T-helper 17 cell (primary cell): ENCODE measurements at regions not wholly inside any gene's neighbourhood (a gene's known extent, or its start where the extent isn't known, plus 50 kb on each side); places are given as distances from the start of the nearest gene placed in this dataset.

Experiments
- ATAC-seq: fragments of 150-1000 bp; cut with Tn5 transposase; 2 replicates; pipeline ENCODE4 v1.10.0; 2021; ENCODE audit warnings: mild to moderate bottlenecking, moderate library complexity
- DNase-seq, 3 donors: peaks; one replicate each; pipeline versions ENCODE4 v3.0.0 to v3.0.0-alpha.2; 2020 to 2021
- H3K9me3 ChIP-seq: one replicate; pipeline ENCODE4 v1.7.0; 2013; ENCODE audit warnings: low read length, mild to moderate bottlenecking; ENCODE audit not compliant: control insufficient read depth, poor library complexity, severe bottlenecking
- H3K27ac Mint-ChIP-seq: one replicate; pipeline ENCODE4 v1.8.0; 2022; ENCODE audit warnings: mild to moderate bottlenecking, moderate library complexity, mixed read lengths
- H3K27me3 Mint-ChIP-seq: one replicate; pipeline ENCODE4 v1.8.0; 2022; ENCODE audit warnings: mixed read lengths
- H3K36me3 Mint-ChIP-seq: one replicate; pipeline ENCODE4 v1.8.0; 2022; ENCODE audit warnings: low read depth, mixed read lengths
- H3K4me1 Mint-ChIP-seq: one replicate; pipeline ENCODE4 v1.8.0; 2022; ENCODE audit warnings: mild to moderate bottlenecking, mixed read lengths
- H3K4me3 Mint-ChIP-seq: one replicate; pipeline ENCODE4 v1.8.0; 2022; ENCODE audit warnings: mild to moderate bottlenecking, moderate library complexity, mixed read lengths

DNA sequence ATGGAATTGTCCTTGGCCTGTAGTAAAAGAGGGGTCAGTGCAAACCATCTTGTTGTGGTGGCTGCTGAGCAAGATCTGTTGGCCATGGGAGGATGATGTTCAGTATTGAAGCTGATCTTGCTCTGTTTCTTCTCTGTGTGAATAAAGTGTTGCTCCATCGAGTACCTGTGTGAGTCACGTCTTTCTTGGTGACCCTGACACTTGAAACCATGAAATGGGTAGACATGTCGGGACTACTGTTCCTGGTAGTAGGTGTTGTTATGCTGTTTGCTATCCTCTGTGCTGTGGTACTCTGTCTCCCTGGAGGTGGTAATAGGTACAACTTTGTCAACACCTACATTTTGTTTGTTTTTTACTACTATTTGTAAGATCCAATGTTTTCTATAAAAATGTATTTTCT is 330.6 kb downstream of the MDFIC start:
- Mint-ChIP-seq H3K27ac (no peak overlapping the region), H3K27me3 (no peaks in the 10 kb centered on the region), H3K4me3 (no peak overlapping the region), H3K36me3 (no peaks in the 10 kb centered on the region), H3K4me1 (peaks cover 8% of the 10 kb centered on the region)
- ATAC-seq (no peak), DNase-seq (no peak)
- no peaks in the 10 kb centered on the region for H3K9me3 ChIP-seq

DNA sequence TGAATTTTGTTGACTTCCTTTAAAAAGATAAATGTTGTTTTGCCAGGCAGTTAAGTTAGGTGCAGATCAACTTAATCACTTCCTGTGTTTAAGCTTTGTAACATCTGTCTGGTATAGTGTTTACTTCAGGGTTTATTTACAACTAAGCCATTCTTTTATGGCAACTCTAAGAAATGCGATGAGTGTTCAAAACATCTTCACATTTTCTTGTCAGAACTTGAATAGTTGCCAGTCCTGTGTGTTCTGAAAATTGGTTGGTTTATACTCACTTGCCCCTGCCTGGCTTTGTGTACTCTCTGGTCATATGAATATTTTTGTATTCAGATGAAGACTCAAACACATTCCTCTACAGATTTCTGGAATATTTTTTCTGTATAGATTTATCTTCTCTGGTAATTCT is 327.2 kb downstream of the MDFIC start:
- Mint-ChIP-seq H3K27ac (peak overlapping the region; percentile 57), H3K4me1 (peaks cover 8% of the 10 kb centered on the region), H3K4me3 (no peak overlapping the region), H3K27me3 (no peaks in the 10 kb centered on the region), H3K36me3 (peaks cover 2% of the 10 kb centered on the region)
- ATAC-seq (no peak), DNase-seq (no peak)
- peaks cover 2% of the 10 kb centered on the region for H3K9me3 ChIP-seq

DNA sequence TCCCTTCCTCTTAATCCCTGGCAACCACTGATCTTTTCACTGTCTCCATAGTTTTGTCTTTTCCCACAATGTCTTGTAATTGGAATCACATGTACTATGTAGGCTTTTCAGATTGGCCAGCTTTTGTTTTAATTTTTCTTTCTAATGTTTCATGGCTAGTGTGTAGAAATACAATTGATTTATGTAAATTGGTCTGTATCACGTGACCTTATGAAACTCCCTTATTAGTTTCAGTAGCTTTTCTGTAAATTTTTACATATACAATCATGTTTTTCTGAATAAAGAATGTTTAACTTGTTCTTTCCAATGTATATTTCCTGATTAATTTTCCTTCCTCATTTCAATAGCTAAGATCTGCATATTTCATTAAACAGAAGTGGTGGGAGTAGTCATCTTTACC is 319.3 kb downstream of the MDFIC start:
- Mint-ChIP-seq H3K4me3 (no peak overlapping the region), H3K36me3 (peaks cover 4% of the 10 kb centered on the region), H3K4me1 (peaks cover 2% of the 10 kb centered on the region), H3K27me3 (no peaks in the 10 kb centered on the region), H3K27ac (no peak overlapping the region)
- ATAC-seq (no peak), DNase-seq (no peak)
- peaks cover 2% of the 10 kb centered on the region for H3K9me3 ChIP-seq

DNA sequence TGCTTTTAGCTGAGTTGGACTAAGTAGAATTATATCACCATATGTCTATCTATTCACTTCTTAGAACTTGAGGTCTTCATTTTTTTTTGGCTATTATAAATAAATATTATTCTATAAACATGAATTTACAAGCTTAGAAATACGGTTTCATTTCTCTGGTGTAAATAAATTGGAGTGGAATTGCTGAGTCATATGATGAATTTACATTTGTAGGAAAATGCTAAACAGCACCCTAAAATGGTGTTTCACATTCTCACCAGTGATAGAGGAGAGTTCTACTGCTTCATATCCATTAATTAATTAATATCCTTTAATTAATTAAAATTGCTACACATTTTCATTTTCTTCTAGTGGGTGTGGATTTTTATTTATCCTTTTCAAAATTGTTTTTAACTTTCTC is 318.3 kb downstream of the MDFIC start:
- H3K9me3 ChIP-seq: no peaks in the 10 kb centered on the region
- no peaks in the 10 kb centered on the region for H3K27me3 Mint-ChIP-seq

DNA sequence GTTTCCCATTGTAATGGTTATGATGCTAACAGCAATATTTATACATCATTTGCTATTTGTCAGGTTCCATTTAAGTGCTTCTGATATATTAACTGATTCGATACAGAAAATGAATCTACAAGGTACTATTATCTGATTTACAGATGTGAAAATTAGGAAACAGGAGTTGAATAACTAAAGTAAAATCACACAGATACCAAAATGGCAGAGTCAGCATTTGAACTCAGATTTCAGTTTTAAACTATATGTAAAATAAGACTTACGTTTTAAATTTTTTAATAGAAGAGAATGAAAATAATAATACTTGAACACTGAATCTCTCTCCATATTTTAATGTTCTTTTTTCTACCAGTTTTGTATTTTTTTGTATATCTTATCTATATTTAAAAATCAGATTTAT is 313.2 kb downstream of the MDFIC start:
- Mint-ChIP-seq H3K27me3 (no peaks in the 10 kb centered on the region), H3K4me1 (peaks cover 14% of the 10 kb centered on the region), H3K36me3 (no peaks in the 10 kb centered on the region), H3K27ac (no peak overlapping the region), H3K4me3 (no peak overlapping the region)
- no peak for ATAC-seq
- DNase-seq: no peak
- no peaks in the 10 kb centered on the region for H3K9me3 ChIP-seq

More for the DNA sequence above, 318.3 kb downstream of the MDFIC start:
- H3K4me1 Mint-ChIP-seq: peaks cover 2% of the 10 kb centered on the region
- peaks cover 4% of the 10 kb centered on the region for H3K36me3 Mint-ChIP-seq
- ATAC-seq (no peak), DNase-seq (no peak)
- H3K27ac Mint-ChIP-seq: no peak overlapping the region
- no peak overlapping the region for H3K4me3 Mint-ChIP-seq

DNA sequence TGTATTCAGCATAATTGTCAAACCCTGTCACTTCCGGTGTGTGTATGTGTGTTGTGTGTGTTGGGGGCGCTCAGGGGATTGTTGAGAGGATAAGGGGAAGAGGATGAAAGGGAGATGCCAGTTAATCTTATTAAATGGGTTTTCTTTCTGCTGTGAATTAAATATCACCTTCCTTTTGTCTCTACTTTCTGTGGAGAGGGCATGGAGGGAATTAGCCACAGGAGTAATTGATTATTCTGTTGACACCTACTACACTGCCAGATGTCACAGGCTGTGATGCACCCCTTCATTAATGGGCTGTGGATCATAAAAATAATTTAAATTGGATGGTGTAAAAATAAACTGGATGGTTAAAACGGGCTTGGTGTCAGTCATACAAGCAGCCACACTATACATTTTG is 311.9 kb downstream of the MDFIC start:
- ATAC-seq: no peak
- Mint-ChIP-seq H3K4me3 (no peak overlapping the region), H3K36me3 (no peaks in the 10 kb centered on the region), H3K27ac (peak overlapping the region; percentile 94), H3K4me1 (peaks cover 20% of the 10 kb centered on the region), H3K27me3 (no peaks in the 10 kb centered on the region)
- no peak for DNase-seq
- no peaks in the 10 kb centered on the region for H3K9me3 ChIP-seq

DNA sequence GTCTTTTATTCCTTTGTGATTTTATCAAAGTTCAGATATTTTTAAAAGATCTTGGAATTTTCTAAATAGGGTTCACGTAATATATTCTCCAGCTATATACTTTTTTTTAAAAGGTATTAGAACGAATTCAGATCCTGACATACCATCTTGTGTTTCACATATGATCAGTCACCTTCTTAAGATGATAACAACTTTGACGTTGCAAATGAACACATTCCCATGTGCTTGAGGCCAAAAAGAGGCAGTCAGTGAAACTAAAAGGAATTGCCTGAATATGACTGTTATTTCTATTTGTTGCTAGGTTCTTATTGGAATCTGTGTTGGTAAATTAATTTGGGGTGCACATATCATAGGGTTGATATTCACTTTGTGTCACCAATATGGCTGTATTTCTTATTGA is 310.1 kb downstream of the MDFIC start:
- peaks cover 18% of the 10 kb centered on the region for H3K4me1 Mint-ChIP-seq
- no peaks in the 10 kb centered on the region for H3K9me3 ChIP-seq
- DNase-seq (no peak), ATAC-seq (no peak)
- H3K27ac Mint-ChIP-seq: peak overlapping the region; percentile 94
- H3K36me3 Mint-ChIP-seq: no peaks in the 10 kb centered on the region
- no peak overlapping the region for H3K4me3 Mint-ChIP-seq
- H3K27me3 Mint-ChIP-seq: no peaks in the 10 kb centered on the region

DNA sequence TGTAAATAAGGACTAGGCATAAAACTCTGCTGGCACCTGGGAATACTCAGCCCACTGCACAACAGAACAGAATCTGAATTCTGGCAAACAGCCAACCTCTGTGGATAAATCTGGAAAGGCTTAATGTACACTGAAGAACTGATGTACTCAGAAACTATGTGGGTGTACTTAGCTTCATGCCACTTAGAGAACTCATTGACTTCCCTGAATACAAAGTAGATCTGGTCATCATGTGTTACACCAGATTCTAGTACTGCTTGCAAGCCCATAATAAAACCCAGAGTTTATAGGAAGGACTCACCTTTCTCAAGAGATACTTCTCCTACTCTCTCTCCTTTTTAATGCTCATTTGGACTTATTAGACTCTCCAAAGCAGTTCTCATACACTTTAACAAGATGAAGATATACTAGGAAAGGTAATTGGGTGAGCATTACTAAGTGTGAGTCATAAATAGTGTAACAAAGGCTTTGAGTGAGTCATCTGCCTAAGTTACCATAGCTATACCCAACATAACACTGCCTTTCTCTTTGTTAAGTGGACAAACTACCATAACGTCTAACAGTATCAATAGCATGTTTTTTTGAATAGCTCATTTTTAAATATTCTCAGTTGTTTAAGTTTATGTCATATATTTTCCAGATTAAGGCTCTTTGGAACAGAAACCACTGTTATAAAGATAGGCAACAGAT is 309.1 kb downstream of the MDFIC start:
- Mint-ChIP-seq H3K27ac (peak overlapping the region; percentile 94), H3K4me3 (peak overlapping the region; percentile 31), H3K27me3 (no peaks in the 10 kb centered on the region), H3K4me1 (peaks cover 18% of the 10 kb centered on the region), H3K36me3 (no peaks in the 10 kb centered on the region)
- DNase-seq (no peak), ATAC-seq (peak; percentile 82)
- H3K9me3 ChIP-seq: no peaks in the 10 kb centered on the region

DNA sequence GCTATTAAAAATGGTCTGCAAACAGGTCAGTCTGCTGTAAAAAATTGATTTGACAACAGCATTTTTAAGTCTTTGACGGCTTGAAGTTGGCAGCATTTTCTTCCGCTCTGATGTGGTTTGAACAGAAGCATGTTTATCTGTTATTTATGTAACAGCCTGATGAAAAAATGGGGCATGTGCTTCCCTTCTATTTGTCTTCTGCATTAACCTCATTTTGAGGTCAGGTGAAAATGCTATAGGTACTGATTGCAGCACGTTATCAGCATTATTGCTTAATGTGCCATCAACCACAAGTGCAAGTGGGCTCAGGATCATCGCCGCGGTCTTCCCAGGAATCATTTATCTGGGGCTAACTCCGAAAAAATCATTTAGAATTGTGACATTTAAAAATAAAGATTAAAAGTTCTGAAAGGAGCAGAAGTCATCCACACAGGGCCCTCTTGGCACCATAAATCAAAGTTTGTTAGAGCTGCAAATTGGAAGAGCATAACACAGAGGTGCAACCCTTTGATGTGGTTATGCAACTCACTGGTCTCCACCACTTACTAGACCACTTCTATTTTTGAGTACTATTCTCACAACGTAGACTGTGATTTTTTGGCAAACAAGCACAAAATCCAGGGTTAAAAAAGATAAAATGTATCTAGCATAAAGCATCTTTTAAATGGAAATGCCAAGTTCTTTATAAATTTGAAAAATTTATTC is 307.7 kb downstream of the MDFIC start:
- ATAC-seq (peak; percentile 76), DNase-seq (peak in 2 of 3 donors; percentile 6 to 11)
- peak overlapping the region; percentile 82 for H3K4me3 Mint-ChIP-seq
- H3K9me3 ChIP-seq: no peaks in the 10 kb centered on the region
- no peaks in the 10 kb centered on the region for H3K27me3 Mint-ChIP-seq
- no peaks in the 10 kb centered on the region for H3K36me3 Mint-ChIP-seq
- peaks cover 20% of the 10 kb centered on the region for H3K4me1 Mint-ChIP-seq
- peak overlapping the region; percentile 97 for H3K27ac Mint-ChIP-seq

DNA sequence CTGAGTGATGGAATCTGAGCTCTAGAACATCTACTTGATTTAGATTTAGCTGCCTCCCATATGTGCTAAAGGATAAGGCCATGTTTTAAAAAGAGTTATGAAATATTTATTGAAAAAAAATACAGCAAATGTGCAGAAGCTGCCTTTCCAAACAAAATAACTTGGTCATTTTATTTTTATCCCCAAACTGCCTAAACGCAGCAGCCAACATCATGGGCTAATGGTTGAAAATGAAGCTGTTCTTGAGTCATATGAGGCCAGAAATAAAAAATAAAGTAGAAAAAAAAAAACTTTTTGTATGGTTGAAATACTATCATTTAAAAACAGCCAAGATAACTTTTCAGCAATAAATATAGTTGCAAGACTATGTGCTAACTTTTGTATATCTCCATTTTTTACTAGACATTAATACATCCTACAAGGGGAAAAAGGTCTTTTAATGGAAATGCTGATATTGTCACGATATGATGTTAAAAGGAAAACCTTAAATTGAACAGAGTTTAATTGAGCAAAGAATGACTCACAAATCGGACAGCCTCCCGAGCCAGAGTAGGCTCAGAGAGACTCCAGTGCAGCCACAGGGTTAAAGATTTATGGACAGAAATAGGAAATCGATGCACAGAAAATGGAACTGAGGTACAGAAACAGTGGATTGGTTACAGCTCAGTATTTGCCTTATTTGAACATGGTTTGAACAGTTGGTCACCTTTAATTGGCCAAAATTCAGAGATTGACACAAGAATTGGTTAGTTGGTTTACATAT is 305.8 kb downstream of the MDFIC start:
- no peaks in the 10 kb centered on the region for H3K27me3 Mint-ChIP-seq
- H3K27ac Mint-ChIP-seq: peak overlapping the region; percentile 97
- H3K4me3 Mint-ChIP-seq: no peak overlapping the region
- DNase-seq (no peak), ATAC-seq (no peak)
- peaks cover 22% of the 10 kb centered on the region for H3K4me1 Mint-ChIP-seq
- no peaks in the 10 kb centered on the region for H3K36me3 Mint-ChIP-seq
- H3K9me3 ChIP-seq: no peaks in the 10 kb centered on the region

DNA sequence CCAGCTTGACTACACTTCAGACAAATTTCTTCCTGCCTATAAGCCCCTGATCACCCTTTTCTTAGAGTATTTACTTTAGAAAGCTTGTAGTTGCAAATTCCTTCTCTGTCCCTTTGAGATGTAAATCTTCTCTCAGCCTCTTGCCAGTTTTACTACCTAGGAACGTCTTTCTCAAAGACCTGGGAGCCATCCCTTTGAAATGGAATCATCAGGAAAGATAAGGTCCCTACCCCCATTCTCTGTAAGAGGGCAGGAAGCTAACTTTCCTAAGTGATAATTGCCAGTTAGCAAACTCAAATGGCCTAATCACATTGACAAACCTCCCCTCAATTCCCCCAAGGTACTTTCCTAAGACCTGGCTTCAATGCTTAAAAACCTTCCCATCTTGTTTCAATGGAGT is 304.5 kb downstream of the MDFIC start:
- no peak for ATAC-seq
- Mint-ChIP-seq H3K4me3 (no peak overlapping the region), H3K36me3 (no peaks in the 10 kb centered on the region), H3K4me1 (peaks cover 19% of the 10 kb centered on the region), H3K27me3 (no peaks in the 10 kb centered on the region), H3K27ac (no peak overlapping the region)
- no peak for DNase-seq
- H3K9me3 ChIP-seq: no peaks in the 10 kb centered on the region

DNA sequence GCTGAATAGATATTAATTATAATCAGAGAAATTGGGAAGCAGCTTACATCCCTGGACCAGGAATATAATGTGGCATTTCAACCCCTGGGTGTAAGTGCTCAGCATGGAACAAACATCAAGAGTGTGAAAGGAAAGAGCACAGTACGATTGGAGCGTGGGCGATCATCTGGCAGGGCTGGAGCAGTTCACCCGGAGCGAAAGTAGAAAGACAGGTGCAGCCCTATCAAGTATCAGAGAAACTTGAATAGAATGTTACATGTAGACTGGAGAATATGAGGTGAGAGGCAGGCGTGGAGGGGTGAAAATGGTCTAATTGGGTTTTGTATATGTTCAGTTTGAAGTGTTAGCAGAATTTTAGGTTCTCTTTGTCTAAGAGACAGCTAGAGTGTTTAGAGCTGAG is 303.0 kb downstream of the MDFIC start:
- DNase-seq (no peak), ATAC-seq (no peak)
- Mint-ChIP-seq H3K4me3 (no peak overlapping the region), H3K27ac (no peak overlapping the region), H3K27me3 (no peaks in the 10 kb centered on the region), H3K4me1 (peaks cover 11% of the 10 kb centered on the region), H3K36me3 (no peaks in the 10 kb centered on the region)
- no peaks in the 10 kb centered on the region for H3K9me3 ChIP-seq

DNA sequence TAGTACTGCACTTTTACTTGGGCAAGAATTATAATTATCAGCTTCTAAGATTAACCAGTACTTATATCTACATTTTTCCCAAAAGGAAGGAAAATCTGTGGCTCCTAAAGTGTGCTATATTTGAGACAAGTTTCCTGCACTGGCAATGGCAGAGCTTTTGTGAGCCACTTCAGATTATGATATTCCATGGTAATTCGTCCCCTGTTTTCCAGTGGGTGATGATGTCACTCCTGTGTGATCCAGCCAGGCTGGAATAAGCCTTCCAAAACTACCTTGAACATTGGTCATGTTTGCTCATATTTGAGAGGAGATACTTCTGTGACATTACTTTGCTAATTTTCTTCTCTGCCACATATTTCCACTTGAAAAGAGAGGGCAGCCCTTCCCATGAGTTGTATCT is 302.1 kb downstream of the MDFIC start:
- Mint-ChIP-seq H3K27ac (no peak overlapping the region), H3K4me1 (peaks cover 9% of the 10 kb centered on the region)
- no peak for ATAC-seq

More for the DNA sequence above, 302.1 kb downstream of the MDFIC start:
- H3K36me3 Mint-ChIP-seq: no peaks in the 10 kb centered on the region
- H3K9me3 ChIP-seq: no peaks in the 10 kb centered on the region
- DNase-seq: no peak
- no peak overlapping the region for H3K4me3 Mint-ChIP-seq
- no peaks in the 10 kb centered on the region for H3K27me3 Mint-ChIP-seq
